Heart left ventricle (tissue), 13 donors: ENCODE measurements at regions not wholly inside any gene's neighbourhood (a gene's known extent, or its start where the extent isn't known, plus 50 kb on each side); places are given as distances from the start of the nearest gene placed in this dataset.

Source experiments
- POLR2A ChIP-seq, 2 donors: fragments of 450-650 bp; IDR thresholded peaks; one replicate each; pipeline ENCODE4 v1.6.1; 2017; ENCODE audit warnings: antibody characterized with exemption in 2 of 2, mild to moderate bottlenecking in 2 of 2, moderate library complexity in 2 of 2
- TF ChIP-seq, protein P1 (sequence below), 12 donors: fragments of 200-600 bp; sonication (generic) in 4 of 12; IDR thresholded peaks; one replicate each; pipeline versions ENCODE4 v1.5.0 to v1.8.0; 2018 to 2022; ENCODE audit warnings: antibody characterized with exemption in 12 of 12, mild to moderate bottlenecking in 5 of 12
- donor health status: ischemic (EF 13 %, LVEDD 7.1; RV severe dilation, severe dysfunction).
- donor health status: DM: no; HTN: yes; CAD: no.
- donor health status: DM: no; HTN: no; CAD: no.
- donor health status: ischemic (EF 25% LVEDD 6.9; RV normal size, moderate dysfunction).
- donor health status: ischemic (EF 25% LVEDD 5.7; RV mildly dilated, moderate dysfunction).
- donor health status: ischemic (EF 35%, LVEDD 5.7; RV mildly dilated, moderate dysfunction).
- donor health status: nonischemic (EF 11% LVEDD 7.7; RV severe dilation, severe dysfunction).
- donor health status: DM: yes; HTN: yes; CAD: no.
- donor health status: PGD.
- donor health status: ischemic (EF 29% LVEDD 5.4; RV normal size, mild dysfunction).
- donor health status: nonischemic (EF 23%, LVEDD 6.1; RV moderate dilation, normal function).

DNA sequence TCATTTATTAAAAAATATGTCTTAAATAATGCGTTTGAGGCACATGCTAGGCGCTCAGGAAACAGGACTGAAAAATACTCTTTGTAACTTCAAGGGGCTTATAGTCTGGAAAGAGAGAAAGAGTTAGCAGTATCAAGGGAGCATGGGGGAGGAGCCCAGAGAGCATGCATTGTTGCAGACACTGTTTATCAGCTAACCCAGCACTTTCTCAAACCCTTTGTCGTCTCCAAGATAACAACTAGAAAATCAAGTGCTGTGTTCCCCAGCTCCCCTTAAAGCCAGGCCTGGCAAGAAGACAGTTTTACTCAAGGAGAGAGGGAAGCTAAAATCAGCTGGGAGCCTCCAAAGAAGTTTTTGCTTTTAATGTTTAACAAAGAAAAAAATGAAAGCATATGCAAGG lies 98.4 kb downstream of the PERP start:
- no peak for TF ChIP-seq POLR2A (IDR thresholded peaks at IDR 0.05)
- TF ChIP-seq, protein P1, sequence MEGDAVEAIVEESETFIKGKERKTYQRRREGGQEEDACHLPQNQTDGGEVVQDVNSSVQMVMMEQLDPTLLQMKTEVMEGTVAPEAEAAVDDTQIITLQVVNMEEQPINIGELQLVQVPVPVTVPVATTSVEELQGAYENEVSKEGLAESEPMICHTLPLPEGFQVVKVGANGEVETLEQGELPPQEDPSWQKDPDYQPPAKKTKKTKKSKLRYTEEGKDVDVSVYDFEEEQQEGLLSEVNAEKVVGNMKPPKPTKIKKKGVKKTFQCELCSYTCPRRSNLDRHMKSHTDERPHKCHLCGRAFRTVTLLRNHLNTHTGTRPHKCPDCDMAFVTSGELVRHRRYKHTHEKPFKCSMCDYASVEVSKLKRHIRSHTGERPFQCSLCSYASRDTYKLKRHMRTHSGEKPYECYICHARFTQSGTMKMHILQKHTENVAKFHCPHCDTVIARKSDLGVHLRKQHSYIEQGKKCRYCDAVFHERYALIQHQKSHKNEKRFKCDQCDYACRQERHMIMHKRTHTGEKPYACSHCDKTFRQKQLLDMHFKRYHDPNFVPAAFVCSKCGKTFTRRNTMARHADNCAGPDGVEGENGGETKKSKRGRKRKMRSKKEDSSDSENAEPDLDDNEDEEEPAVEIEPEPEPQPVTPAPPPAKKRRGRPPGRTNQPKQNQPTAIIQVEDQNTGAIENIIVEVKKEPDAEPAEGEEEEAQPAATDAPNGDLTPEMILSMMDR (IDR thresholded peaks at IDR 0.05): no peak
